IMR-90 (cell line): ENCODE measurements at regions not wholly inside any gene's neighbourhood (a gene's known extent, or its start where the extent isn't known, plus 50 kb on each side); places are given as distances from the start of the nearest gene placed in this dataset.

Experiments used
- ATAC-seq: fragments of 200-7000 bp; cut with Tn5 transposase; 2 replicates; pipeline ENCODE4 v1.9.1; 2020; ENCODE audit warnings: low read depth, mild to moderate bottlenecking, moderate library complexity
- BruUV-seq: library from RNA; stranded (reverse); fragments of 400-500 nt; replicated peaks from 2 replicates; lab custom pipeline; 2021; lab: Mats Ljungman, UMichigan
- CTCF ChIA-PET: fragments of 300-600 bp; formaldehyde crosslinking; extraction: SDS; loops from one replicate; lab custom pipeline; 2021; ENCODE audit warnings: antibody characterized with exemption; lab: Yijun Ruan, JAX
- POLR2A ChIA-PET: fragments of 300-600 bp; sonication (Branson Sonifier 250); formaldehyde crosslinking; loops from one replicate; lab custom pipeline; 2022; ENCODE audit warnings: antibody characterized with exemption; ENCODE audit not compliant: unreplicated experiment; lab: Charles Lee
- DNase-seq: peaks from one replicate; pipeline ENCODE4 v3.0.0; 2013
- H2AFZ ChIP-seq: replicated peaks from 2 replicates; pipeline ENCODE3; 2013; ENCODE audit warnings: low read length, mild to moderate bottlenecking; ENCODE audit not compliant: poor library complexity
- H2AK5ac ChIP-seq: 2 replicates; pipeline ENCODE4 v1.6.1; 2013; ENCODE audit warnings: low read depth, low read length, inconsistent platforms
- H2AK9ac ChIP-seq: replicated peaks from 2 replicates; pipeline ENCODE3; 2013; ENCODE audit warnings: mild to moderate bottlenecking, low read depth, low read length, moderate library complexity; ENCODE audit not compliant: poor library complexity
- H2BK120ac ChIP-seq: 2 replicates; pipeline ENCODE4 v1.6.1; 2013; ENCODE audit warnings: low read depth, low read length, inconsistent platforms
- H2BK15ac ChIP-seq: 3 replicates; pipeline ENCODE4 v1.6.1; 2013; ENCODE audit warnings: low read depth, low read length, inconsistent platforms
- H2BK20ac ChIP-seq: 2 replicates; pipeline ENCODE4 v1.6.1; 2013; ENCODE audit warnings: low read depth, mild to moderate bottlenecking, inconsistent platforms, low read length, moderate library complexity
- H2BK5ac ChIP-seq: 2 replicates; pipeline ENCODE4 v1.6.1; 2013; ENCODE audit warnings: mild to moderate bottlenecking, low read depth, low read length, inconsistent platforms; ENCODE audit not compliant: poor library complexity, severe bottlenecking
- H3K14ac ChIP-seq: replicated peaks from 2 replicates; pipeline ENCODE4 v1.6.1; 2013; ENCODE audit warnings: low read depth, low read length, inconsistent platforms
- H3K18ac ChIP-seq: 2 replicates; pipeline ENCODE4 v1.6.1; 2013; ENCODE audit warnings: low read depth, low read length, control low read depth
- H3K23ac ChIP-seq: 2 replicates; pipeline ENCODE4 v1.6.1; 2013; ENCODE audit warnings: low read depth, low read length, inconsistent platforms
- H3K27ac ChIP-seq: 2 replicates; pipeline ENCODE4 v1.5.1; 2013; ENCODE audit warnings: mild to moderate bottlenecking, control low read depth, low read length; ENCODE audit not compliant: insufficient read depth
- H3K27me3 ChIP-seq: 2 replicates; pipeline ENCODE4 v1.6.1; 2013; ENCODE audit warnings: low read length; ENCODE audit not compliant: control insufficient read depth, insufficient read depth
- H3K36me3 ChIP-seq: 2 replicates; pipeline ENCODE4 v1.6.1; 2013; ENCODE audit warnings: low read length, mixed read lengths; ENCODE audit not compliant: control insufficient read depth, insufficient read depth
- H3K4ac ChIP-seq: 2 replicates; pipeline ENCODE4 v1.6.1; 2013; ENCODE audit warnings: low read depth, low read length, inconsistent platforms
- H3K4me1 ChIP-seq: 2 replicates; pipeline ENCODE4 v1.6.1; 2013; ENCODE audit warnings: low read length, mixed read lengths; ENCODE audit not compliant: control insufficient read depth, insufficient read depth
- H3K4me2 ChIP-seq: 2 replicates; pipeline ENCODE4 v1.6.1; 2013; ENCODE audit warnings: low read depth, mild to moderate bottlenecking, control low read depth, low read length, moderate library complexity
- H3K4me3 ChIP-seq: 2 replicates; pipeline ENCODE4 v1.5.1; 2013; ENCODE audit warnings: low read depth, mild to moderate bottlenecking, control low read depth, low read length, moderate library complexity; ENCODE audit not compliant: insufficient read depth
- H3K56ac ChIP-seq: 2 replicates; pipeline ENCODE4 v1.6.1; 2013; ENCODE audit warnings: low read length, inconsistent platforms; ENCODE audit not compliant: insufficient read depth; ENCODE audit errors: extremely low read depth
- H3K79me1 ChIP-seq, 2 experiments: 2 replicates each; pipeline ENCODE4 v1.6.1; 2013; ENCODE audit warnings: low read length in 2 of 2, inconsistent platforms in 1 of 2, low read depth in 1 of 2
- H3K9ac ChIP-seq: 2 replicates; pipeline ENCODE4 v1.6.1; 2013; ENCODE audit warnings: low read depth, low read length, control low read depth
- H3K9me1 ChIP-seq: 2 replicates; pipeline ENCODE4 v1.6.1; 2013; ENCODE audit warnings: low read length, inconsistent platforms; ENCODE audit not compliant: insufficient read depth
- H3K9me3 ChIP-seq: 2 replicates; pipeline ENCODE4 v1.6.1; 2013; ENCODE audit warnings: low read length; ENCODE audit not compliant: control insufficient read depth, insufficient read depth
- H4K20me1 ChIP-seq: 2 replicates; pipeline ENCODE4 v1.6.1; 2013; ENCODE audit warnings: low read length, inconsistent platforms; ENCODE audit not compliant: insufficient read depth
- H4K5ac ChIP-seq: 2 replicates; pipeline ENCODE4 v1.6.1; 2013; ENCODE audit warnings: mild to moderate bottlenecking, low read depth, low read length, control low read depth
- H4K8ac ChIP-seq, 2 experiments: 2 replicates each; pipeline ENCODE4 v1.6.1; 2013; ENCODE audit warnings: low read depth in 2 of 2, low read length in 2 of 2, control low read depth in 1 of 2, inconsistent platforms in 1 of 2
- H4K91ac ChIP-seq: 2 replicates; pipeline ENCODE4 v1.6.1; 2013; ENCODE audit warnings: low read depth, low read length, inconsistent platforms; ENCODE audit not compliant: insufficient read depth
- CHD1 ChIP-seq: IDR thresholded peaks from 2 replicates; pipeline ENCODE4 v1.6.1; 2012; ENCODE audit warnings: low read depth, low read length, improper control_type of control experiment
- FOS ChIP-seq: fragments of 150-350 bp; IDR thresholded peaks from 2 replicates; pipeline ENCODE4 v1.6.1; 2016; ENCODE audit warnings: low read depth, low read length
- MXI1 ChIP-seq: IDR thresholded peaks from 2 replicates; pipeline ENCODE4 v1.6.1; 2012; ENCODE audit warnings: low read depth, mild to moderate bottlenecking, low read length, moderate library complexity, borderline replicate concordance
- POLR2A ChIP-seq: IDR thresholded peaks from 2 replicates; pipeline ENCODE4 v1.6.1; 2012; ENCODE audit warnings: mild to moderate bottlenecking, low read depth, low read length
- RAD21 ChIP-seq: IDR thresholded peaks from 2 replicates; pipeline ENCODE4 v1.6.1; 2012; ENCODE audit warnings: low read length, improper control_type of control experiment
- RCOR1 ChIP-seq: IDR thresholded peaks from 2 replicates; pipeline ENCODE4 v1.6.1; 2012; ENCODE audit warnings: mild to moderate bottlenecking, low read length, improper control_type of control experiment; ENCODE audit not compliant: insufficient replicate concordance
- RFX5 ChIP-seq: IDR thresholded peaks from 2 replicates; pipeline ENCODE4 v1.8.0; 2012; ENCODE audit warnings: low read depth, mild to moderate bottlenecking, low read length, moderate library complexity
- SMC3 ChIP-seq: fragments of 150-350 bp; IDR thresholded peaks from 2 replicates; pipeline ENCODE4 v1.6.1; 2016; ENCODE audit warnings: low read depth, mild to moderate bottlenecking, antibody characterized with exemption, low read length, moderate library complexity
- WGBS, 2 experiments: methylation state at CpG; one replicate each; pipeline versions ENCODE4 v1.1.5 to v1.1.7; 2013; ENCODE audit warnings: missing lambda C conversion rate in 2 of 2; ENCODE audit not compliant: insufficient read length in 1 of 2; ENCODE audit errors: extremely low coverage in 2 of 2; 5-methylcytosine and 5-hydroxymethylcytosine counted together
- dilution Hi-C: fragments of 300-500 bp; cut with HindIII; formaldehyde crosslinking; loops from one replicate; pipeline ENCODE4 v1.14.3; 2018; ENCODE audit warnings: low sequenced_read_pairs; ENCODE audit not compliant: unreplicated experiment
- in situ Hi-C: fragments of 300-500 bp; cut with MboI; formaldehyde crosslinking; loops from 3 replicates; pipeline ENCODE4 v1.14.3; 2019; ENCODE audit warnings: low sequenced_read_pairs, inconsistent platforms, mixed read lengths
- intact Hi-C: fragments of 100-400 bp; cut with micrococcal nuclease; formaldehyde crosslinking; loops from 2 replicates; pipeline ENCODE4 v1.10.0; 2022
- TF ChIP-seq, protein P1 (sequence below): fragments of 150-350 bp; IDR thresholded peaks from 2 replicates; pipeline ENCODE4 v1.6.1; 2016; ENCODE audit warnings: low read depth, mild to moderate bottlenecking, low read length, moderate library complexity, borderline replicate concordance

DNA sequence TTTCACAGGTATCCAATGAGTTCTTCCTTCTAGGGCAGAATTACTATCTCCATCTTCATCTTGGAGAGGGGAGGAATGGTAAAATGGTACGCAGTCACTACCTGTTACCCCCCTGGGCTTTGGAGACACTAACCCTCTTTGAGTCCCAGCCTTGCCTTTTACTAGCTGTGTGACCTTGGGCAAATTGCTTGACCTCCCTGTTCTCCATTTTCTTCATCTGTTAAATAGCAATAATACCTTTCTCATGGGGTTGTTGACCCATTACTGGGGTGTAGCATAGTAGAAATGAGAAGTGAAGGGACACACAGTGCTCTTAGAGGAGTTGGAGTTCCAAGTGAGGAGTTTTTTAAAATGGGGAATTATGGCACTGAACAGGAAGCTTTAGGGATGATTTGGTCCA lies 324.7 kb downstream of the FOXL1 start:
- Histone ChIP-seq H3K4me2 (no peak overlapping the region), H3K4ac (no peak overlapping the region), H2AK5ac (0 out of 2 replicates have a peak overlapping the region, but pooled peaks have one; percentile 23), H3K23ac (no peak overlapping the region), H3K9me1 (peaks cover 18% of the 10 kb centered on the region; the same call in 1 of the 2 replicates), H4K5ac (no peak overlapping the region), H4K20me1 (no peaks in the 10 kb centered on the region), H2BK15ac (no peak overlapping the region), H3K9ac (no peak overlapping the region), H3K14ac (no peak overlapping the region), H3K9me3 (no peaks in the 10 kb centered on the region), H2AFZ (no peak overlapping the region), H3K4me1 (peaks cover 11% of the 10 kb centered on the region; the same call in 1 of the 2 replicates), H3K79me1 (no peaks in the 10 kb centered on the region), H3K27me3 (peaks cover 2% of the 10 kb centered on the region; the same call in 1 of the 2 replicates), H2AK9ac (no peak overlapping the region), H2BK20ac (no peak overlapping the region; the same call in 1 of the 2 replicates), H3K36me3 (no peaks in the 10 kb centered on the region), H3K27ac (no peak overlapping the region), H4K91ac (no peak overlapping the region), H2BK120ac (no peak overlapping the region), H3K56ac (no peak overlapping the region), H4K8ac (no peak overlapping the region), H3K4me3 (no peak overlapping the region), H2BK5ac (no peak overlapping the region), H3K18ac (no peak overlapping the region)
- DNase-seq (no peak), ATAC-seq (no peak)
- POLR2A ChIA-PET, result no interaction called here
- no CpG with 5 or more reads among the region's 1 CpG for WGBS, 2 experiments
- dilution Hi-C loops (no loop called here), in situ Hi-C loops (no loop called here), intact Hi-C loops (no loop called here)
- CTCF ChIA-PET, result no interaction called here
- TF ChIP-seq FOS (no peak), POLR2A (no peak), MXI1 (no peak), RAD21 (no peak), RCOR1 (no peak), RFX5 (no peak), CHD1 (no peak), SMC3 (no peak)
- TF ChIP-seq, protein P1, sequence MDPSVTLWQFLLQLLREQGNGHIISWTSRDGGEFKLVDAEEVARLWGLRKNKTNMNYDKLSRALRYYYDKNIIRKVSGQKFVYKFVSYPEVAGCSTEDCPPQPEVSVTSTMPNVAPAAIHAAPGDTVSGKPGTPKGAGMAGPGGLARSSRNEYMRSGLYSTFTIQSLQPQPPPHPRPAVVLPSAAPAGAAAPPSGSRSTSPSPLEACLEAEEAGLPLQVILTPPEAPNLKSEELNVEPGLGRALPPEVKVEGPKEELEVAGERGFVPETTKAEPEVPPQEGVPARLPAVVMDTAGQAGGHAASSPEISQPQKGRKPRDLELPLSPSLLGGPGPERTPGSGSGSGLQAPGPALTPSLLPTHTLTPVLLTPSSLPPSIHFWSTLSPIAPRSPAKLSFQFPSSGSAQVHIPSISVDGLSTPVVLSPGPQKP, result no peak
- no TSS peak for BruUV-seq
